NCI-H748 treated with DMSO at 0.1 percent for 48 hours (cell line): ENCODE measurements at regions not wholly inside any gene's neighbourhood (a gene's known extent, or its start where the extent isn't known, plus 50 kb on each side); places are given as distances from the start of the nearest gene placed in this dataset.
"Not testable (repeated sequence)": the region's sequence is repeated elsewhere in the genome, so short reads cannot be mapped to it uniquely, and the experiment has no call there.

Experiments used
- DNase-seq: peaks from one replicate; lab custom pipeline; 2025; lab: John Stamatoyannopoulos, UW

GRCh38 chr4:67038228-67038566 is 507.1 kb downstream of the CENPC start:
- DNase-seq, result no peak

- no peak for DNase-seq
Measured at GRCh38 chr4:67037504-67038227, 507.6 kb downstream of the CENPC start.

GRCh38 chr4:67036791-67037190 is 508.5 kb downstream of the CENPC start:
- DNase-seq, result no peak

DNA sequence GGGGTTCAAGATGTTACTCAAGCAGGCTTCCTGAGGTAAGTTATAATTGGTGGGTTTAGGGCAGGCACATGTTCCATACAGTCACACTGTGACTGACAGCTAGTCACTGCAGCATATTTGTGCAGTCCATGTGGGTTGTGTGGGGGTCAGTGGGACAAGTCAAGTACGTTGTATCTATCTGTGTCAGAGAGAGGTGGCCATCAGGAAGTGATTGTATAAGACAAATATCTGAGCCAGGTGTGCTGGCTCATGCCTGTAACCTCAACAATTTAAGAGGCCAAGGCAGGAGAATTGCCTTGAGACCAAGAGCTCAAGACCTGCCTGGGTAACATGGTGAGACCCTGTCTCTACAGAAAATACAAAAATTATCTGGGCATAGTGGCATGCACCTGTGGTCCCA is 509.3 kb downstream of the CENPC start:
- DNase-seq, result no peak

DNA sequence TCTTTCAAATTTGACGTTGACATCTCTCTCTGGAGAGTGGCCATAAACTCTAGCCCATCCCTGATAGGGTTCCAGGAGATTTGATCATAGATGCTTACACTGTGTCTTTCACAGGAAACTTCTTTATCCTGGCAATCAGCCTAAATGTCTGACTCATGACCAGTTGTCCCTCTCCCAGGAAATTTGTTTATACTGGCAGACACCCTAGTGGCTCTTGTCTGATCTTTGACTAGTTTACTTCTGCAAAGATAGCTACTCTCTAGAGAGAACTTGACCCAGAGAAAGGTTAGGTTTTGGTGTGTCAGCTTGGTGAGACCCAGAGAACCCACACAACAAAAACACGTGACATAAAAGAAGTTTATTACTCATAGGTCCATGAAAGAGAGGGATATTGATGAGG is 509.8 kb downstream of the CENPC start:
- DNase-seq, result no peak

- no peak for DNase-seq
Measured at GRCh38 chr4:67030636-67031035, 514.7 kb downstream of the CENPC start.

GRCh38 chr4:67020438-67020797 is 524.9 kb downstream of the CENPC start:
- DNase-seq, result no peak

- DNase-seq, result no peak
Measured at GRCh38 chr4:67019686-67020437, 525.4 kb downstream of the CENPC start.

- DNase-seq, result no peak
Measured at GRCh38 chr4:67014592-67014991, 530.7 kb downstream of the CENPC start.

DNA sequence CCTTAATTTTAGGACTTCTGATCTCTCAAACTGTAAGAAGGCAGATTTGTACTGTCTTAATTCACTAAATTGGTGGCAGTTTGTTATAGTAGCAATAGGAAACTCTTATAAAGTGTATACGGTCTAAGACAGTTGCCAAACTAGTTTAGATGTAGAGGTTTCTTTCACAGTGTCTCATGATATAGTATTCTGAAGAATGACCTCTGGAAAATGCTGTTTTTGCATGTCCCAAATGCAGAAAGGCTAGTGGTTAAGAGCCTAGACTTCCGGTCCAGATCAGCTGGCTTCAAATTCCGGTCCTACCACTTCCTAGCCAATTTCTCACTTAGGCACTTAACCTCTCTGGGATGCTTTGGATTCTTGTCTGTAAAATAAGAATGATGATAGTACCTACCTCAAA is 538.5 kb downstream of the CENPC start:
- no peak for DNase-seq

GRCh38 chr4:66991521-66991920 is 553.8 kb downstream of the CENPC start:
- no peak for DNase-seq

DNA sequence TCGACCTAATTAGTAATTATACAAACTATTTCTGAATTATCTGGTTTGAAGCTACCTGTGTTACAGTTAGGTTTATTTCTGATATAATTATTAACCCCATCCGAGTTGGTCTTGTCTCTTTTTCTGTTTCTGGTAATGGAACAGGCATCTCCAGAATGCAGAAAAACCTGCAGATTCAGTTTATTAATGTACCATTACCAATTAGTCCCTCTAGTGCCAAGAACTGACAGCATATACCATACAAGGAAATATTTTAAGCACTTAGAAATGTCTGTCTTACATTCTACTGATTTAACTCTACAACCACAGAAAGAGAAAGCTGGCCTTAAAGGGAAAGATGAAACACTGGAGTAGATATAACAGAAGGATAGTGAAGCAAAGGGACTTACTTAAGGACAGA is 570.6 kb downstream of the CENPC start:
- DNase-seq, result no peak

GRCh38 chr4:66972087-66972486 is 573.2 kb downstream of the CENPC start:
- DNase-seq, result no peak

DNA sequence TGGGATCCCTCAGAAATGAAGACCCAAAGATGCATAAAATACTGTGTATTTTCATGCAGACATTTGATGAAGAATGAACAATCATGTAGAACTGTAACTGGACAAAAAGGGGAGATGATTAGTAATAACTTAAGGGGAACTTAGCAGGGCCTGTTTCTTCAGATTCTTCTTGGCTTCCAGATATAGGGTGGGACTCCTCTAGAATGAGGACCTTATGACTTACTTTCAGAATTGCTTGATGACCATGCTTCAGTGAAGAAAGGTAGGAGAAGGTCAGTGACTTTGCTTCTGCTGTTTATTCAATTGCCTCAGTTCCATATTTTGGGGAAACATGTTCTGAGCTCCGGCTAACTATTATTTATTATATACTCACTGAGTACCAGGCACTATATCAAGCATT is 580.8 kb downstream of the CENPC start:
- DNase-seq, result no peak

- no peak for DNase-seq
Measured at GRCh38 chr4:66963084-66963483, 582.2 kb downstream of the CENPC start.

DNA sequence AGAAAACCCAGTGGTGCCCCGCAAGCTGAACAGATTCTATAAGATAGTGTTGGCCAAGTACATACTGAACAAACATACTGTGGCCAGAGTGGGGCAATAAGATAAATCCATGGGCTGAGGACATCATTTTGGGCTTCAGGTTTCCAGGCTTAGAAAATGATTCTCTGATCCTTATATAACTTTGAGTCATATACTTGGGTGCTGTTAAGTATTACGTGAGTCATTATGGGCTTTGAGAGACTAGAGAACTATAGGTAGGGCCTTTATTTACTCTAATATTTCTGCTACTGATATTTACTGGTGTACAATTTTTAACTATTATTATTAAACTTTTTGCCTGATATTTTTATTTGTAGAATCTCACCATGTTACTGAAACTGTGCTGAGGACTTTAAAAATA is 586.1 kb downstream of the CENPC start:
- DNase-seq, result no peak

GRCh38 chr4:66956852-66957251 is 588.5 kb downstream of the CENPC start:
- DNase-seq, result no peak

DNA sequence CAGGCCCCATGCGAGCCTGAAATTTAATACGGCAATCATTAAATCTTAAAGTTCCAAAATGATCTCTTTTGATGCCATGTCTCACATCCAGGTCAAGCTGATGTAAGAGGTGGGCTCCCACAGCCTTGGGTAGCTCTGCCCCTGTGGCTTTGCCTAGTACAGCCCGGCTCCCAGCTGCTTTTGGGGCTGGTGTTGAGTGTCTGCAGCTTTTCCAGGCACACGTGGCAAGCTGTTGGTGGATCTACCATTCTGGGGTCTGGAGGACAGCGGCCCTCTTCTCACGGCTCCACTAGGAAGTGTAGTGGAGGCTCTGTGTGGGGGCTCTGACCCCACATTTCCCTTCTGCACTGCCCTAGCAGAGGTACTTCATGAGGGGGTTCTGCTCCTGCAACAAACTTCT is 588.9 kb downstream of the CENPC start:
- no peak for DNase-seq

DNA sequence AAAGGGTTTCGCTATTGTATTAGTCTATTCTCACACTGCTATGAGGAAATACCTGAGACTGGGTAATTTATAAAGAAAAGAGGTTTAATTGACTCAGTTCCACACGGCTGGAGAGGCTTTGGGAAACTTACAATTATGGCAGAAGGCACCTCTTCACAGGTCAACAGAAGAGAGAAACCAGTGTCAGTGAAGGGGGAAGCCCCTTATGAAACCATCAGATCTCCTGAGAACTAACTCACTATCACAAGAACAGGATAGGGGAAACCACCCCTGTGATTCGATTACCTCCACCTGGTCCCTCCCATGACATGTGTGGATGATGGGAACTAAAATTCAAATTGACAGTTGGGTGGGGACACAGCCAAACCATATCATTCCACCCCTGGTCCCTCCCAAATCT is 589.5 kb downstream of the CENPC start:
- no peak for DNase-seq

- no peak for DNase-seq
Measured at GRCh38 chr4:66949419-66949818, 595.9 kb downstream of the CENPC start.

GRCh38 chr4:66946761-66947160 is 598.5 kb downstream of the CENPC start:
- no peak for DNase-seq

GRCh38 chr4:66943112-66943511 is 602.2 kb downstream of the CENPC start:
- no peak for DNase-seq

- not testable (repeated sequence) for DNase-seq
Measured at GRCh38 chr4:66931981-66932380, 613.3 kb downstream of the CENPC start.

DNA sequence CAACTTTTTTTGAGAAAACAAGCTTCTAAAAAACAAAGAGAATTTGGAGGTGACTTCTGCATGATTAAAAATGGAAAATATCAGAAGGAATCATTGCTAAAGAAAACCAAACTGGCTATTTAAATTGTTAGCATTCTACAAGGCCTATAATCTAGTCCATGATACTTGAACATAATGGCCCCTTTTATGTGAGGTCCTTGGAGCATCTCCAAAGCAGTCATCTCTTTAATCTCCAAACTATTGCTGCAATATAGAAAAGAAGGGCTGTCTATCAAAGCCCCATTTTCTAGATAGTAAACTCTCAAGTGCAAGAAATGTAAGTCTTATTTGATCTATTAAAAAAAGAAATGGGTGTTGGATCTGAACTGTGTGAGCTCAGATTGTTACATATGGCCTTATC is 615.1 kb downstream of the CENPC start:
- no peak for DNase-seq
